Activated CD8-positive, alpha-beta memory T cell treated with anti-CD3 and anti-CD28 coated beads, Interleukin-2, amount 50 U/mL, for 1 hour (primary cell): ENCODE measurements at regions not wholly inside any gene's neighbourhood (a gene's known extent, or its start where the extent isn't known, plus 50 kb on each side); places are given as distances from the start of the nearest gene placed in this dataset.
"Not testable (repeated sequence)": the region's sequence is repeated elsewhere in the genome, so short reads cannot be mapped to it uniquely, and the experiment has no call there.

Experiments used
- DNase-seq: peaks from one replicate; pipeline ENCODE4 v3.0.0-alpha.2; 2020; ENCODE audit errors: extremely low read depth

- no peak for DNase-seq
Observed at GRCh38 chr4:100026066-100026465, 76.0 kb upstream of the H2AZ1 start.

GRCh38 chr4:100023800-100024199 is 73.7 kb upstream of the H2AZ1 start:
- no peak for DNase-seq

GRCh38 chr4:100022792-100023222 is 72.7 kb upstream of the H2AZ1 start:
- no peak for DNase-seq

- DNase-seq, result no peak
Observed at GRCh38 chr4:100019821-100020220, 69.7 kb upstream of the H2AZ1 start.

GRCh38 chr4:100017637-100018310 is 67.7 kb upstream of the H2AZ1 start:
- no peak for DNase-seq

- DNase-seq, result no peak
Observed at GRCh38 chr4:100016191-100016590, 66.1 kb upstream of the H2AZ1 start.

DNA sequence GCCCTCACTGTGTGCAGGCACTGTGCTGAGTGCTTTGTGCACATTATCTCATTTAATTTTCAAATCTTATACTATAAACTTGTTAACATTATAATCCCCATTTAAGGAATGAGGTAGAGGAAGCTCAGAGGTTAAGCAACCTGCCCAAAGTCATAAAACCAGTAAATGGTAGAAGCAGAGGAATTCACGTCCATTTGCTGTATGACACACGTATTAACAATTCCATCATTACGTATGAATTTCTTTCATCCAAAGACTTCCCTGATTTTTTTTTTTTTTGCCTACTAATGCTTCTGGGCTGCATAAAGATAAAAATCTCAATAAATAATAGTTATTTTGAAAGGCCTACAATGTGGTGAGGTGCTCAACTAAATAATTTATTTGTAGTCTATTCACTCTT is 64.5 kb upstream of the H2AZ1 start:
- DNase-seq, result no peak

DNA sequence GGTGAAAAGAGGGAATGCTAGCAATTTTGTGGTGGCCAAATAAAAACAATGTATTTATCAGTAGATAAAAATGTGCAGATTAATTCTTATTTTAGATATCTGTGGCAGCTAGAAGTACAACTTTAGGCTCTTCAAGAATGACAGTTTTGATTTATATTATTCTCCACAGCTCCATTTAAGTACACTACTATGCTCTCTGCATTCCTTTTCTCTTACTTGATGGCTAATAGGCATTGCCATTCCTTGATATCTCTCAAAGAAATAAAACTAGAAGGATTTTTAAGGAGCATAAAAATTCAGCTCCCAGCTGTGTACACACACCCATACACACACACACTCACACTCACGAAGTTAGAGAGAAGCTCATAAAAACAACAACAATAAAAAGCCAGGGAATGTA is 59.4 kb upstream of the H2AZ1 start:
- DNase-seq, result no peak

DNA sequence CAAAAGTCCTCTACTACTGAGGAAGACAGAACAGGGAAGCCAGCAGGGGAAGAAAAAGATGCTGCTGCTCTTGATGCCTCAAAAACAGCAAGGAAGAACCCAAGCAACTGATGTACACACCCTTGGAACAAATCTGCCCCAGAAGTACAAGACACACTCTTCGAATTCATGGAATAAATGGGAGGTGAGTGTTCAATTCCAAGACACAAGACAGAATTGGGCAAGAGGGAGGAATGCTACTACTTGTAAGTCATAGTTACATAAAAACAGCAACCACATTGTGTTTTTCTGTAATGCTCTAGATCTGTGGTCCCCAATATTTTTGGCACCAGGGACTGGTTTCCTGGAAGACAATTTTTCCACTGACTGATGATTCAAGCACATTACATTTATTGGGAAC is 58.0 kb upstream of the H2AZ1 start:
- DNase-seq, result no peak

GRCh38 chr4:100006161-100006560 is 56.1 kb upstream of the H2AZ1 start:
- DNase-seq, result not testable (repeated sequence)
